HEK293 (cell line): ENCODE measurements at regions not wholly inside any gene's neighbourhood (a gene's known extent, or its start where the extent isn't known, plus 50 kb on each side); places are given as distances from the start of the nearest gene placed in this dataset.
A peak's percentile ranks its signal among the peaks of the same experiment; 100 is the strongest.

ENCODE experiments used
- CTCF ChIA-PET: fragments of 350-600 bp; formaldehyde crosslinking; extraction: SDS; loops from one replicate; lab custom pipeline; 2021; ENCODE audit warnings: antibody characterized with exemption; lab: Yijun Ruan, JAX
- POLR2A ChIA-PET: fragments of 300-600 bp; formaldehyde crosslinking; extraction: SDS; loops from one replicate; lab custom pipeline; 2020; ENCODE audit warnings: antibody characterized with exemption, inconsistent platforms; lab: Yijun Ruan, JAX
- H3K27ac ChIP-seq: fragments of 200-500 bp; sonication (Bioruptor generic); 2 replicates; pipeline ENCODE4 v1.5.1; 2014; ENCODE audit warnings: low read depth, low read length, control low read depth, inconsistent platforms; ENCODE audit errors: extremely low read depth
- H3K36me3 ChIP-seq, 2 experiments: fragments of 200-500 bp in 1 of 2; sonication (Bioruptor generic) in 1 of 2; 1 replicate in 1 of 2; 2 replicates in 1 of 2; pipeline ENCODE4 v1.5.1; 2014 to 2017; ENCODE audit warnings: inconsistent platforms in 2 of 2, low read length in 2 of 2; ENCODE audit not compliant: control insufficient read depth in 2 of 2, insufficient read depth in 1 of 2
- H3K4me1 ChIP-seq: fragments of 200-500 bp; sonication (Bioruptor generic); 2 replicates; pipeline ENCODE4 v1.5.1; 2014; ENCODE audit warnings: mild to moderate bottlenecking, low read length, inconsistent platforms; ENCODE audit not compliant: control insufficient read depth, insufficient read depth
- H3K4me3 ChIP-seq: 2 replicates; pipeline ENCODE4 v1.5.1; 2011; ENCODE audit warnings: low read depth, mild to moderate bottlenecking, control low read depth, low read length, moderate library complexity
- H3K9me3 ChIP-seq: fragments of 200-500 bp; sonication (Bioruptor generic); 2 replicates; pipeline ENCODE4 v1.5.1; 2014; ENCODE audit warnings: low read depth, low read length, inconsistent platforms; ENCODE audit not compliant: control insufficient read depth, insufficient read depth
- IKZF3 ChIP-seq: fragments of 450-650 bp; IDR thresholded peaks from 2 replicates; pipeline ENCODE4 v1.5.0; 2018; ENCODE audit warnings: missing biosample characterization, mild to moderate bottlenecking, missing genetic modification characterization, moderate library complexity
- KLF1 ChIP-seq: fragments of 450-650 bp; formaldehyde crosslinking; IDR thresholded peaks from 2 replicates; pipeline ENCODE4 v1.5.1; 2016; ENCODE audit warnings: missing biosample characterization, missing genetic modification characterization
- KLF7 ChIP-seq: fragments of 450-650 bp; formaldehyde crosslinking; IDR thresholded peaks from 2 replicates; pipeline ENCODE4 v1.5.1; 2016; ENCODE audit warnings: missing biosample characterization, missing genetic modification characterization, borderline replicate concordance
- KLF9 ChIP-seq: fragments of 450-650 bp; formaldehyde crosslinking; IDR thresholded peaks from 2 replicates; pipeline ENCODE4 v1.5.1; 2016; ENCODE audit warnings: missing biosample characterization, missing genetic modification characterization, low read depth
- OVOL3 ChIP-seq: fragments of 450-650 bp; formaldehyde crosslinking; IDR thresholded peaks from 2 replicates; pipeline ENCODE4 v1.5.1; 2016; ENCODE audit warnings: missing biosample characterization, missing genetic modification characterization
- PRDM6 ChIP-seq: fragments of 450-650 bp; formaldehyde crosslinking; IDR thresholded peaks from 2 replicates; pipeline ENCODE4 v1.5.1; 2017; ENCODE audit warnings: missing biosample characterization, missing genetic modification characterization
- TSHZ1 ChIP-seq: fragments of 450-650 bp; formaldehyde crosslinking; IDR thresholded peaks from 2 replicates; pipeline ENCODE4 v1.5.1; 2016; ENCODE audit warnings: missing biosample characterization, missing genetic modification characterization, borderline replicate concordance
- ZBTB17 ChIP-seq: fragments of 450-650 bp; formaldehyde crosslinking; IDR thresholded peaks from 2 replicates; pipeline ENCODE4 v1.5.1; 2016; ENCODE audit warnings: missing biosample characterization, missing genetic modification characterization
- ZFP3 ChIP-seq: fragments of 450-650 bp; formaldehyde crosslinking; IDR thresholded peaks from 2 replicates; pipeline ENCODE4 v1.5.1; 2016; ENCODE audit warnings: low read depth, missing biosample characterization, missing genetic modification characterization
- ZNF239 ChIP-seq: fragments of 450-650 bp; formaldehyde crosslinking; IDR thresholded peaks from 2 replicates; pipeline ENCODE4 v1.5.1; 2016; ENCODE audit warnings: missing biosample characterization, missing genetic modification characterization
- ZNF26 ChIP-seq: fragments of 450-650 bp; formaldehyde crosslinking; IDR thresholded peaks from 2 replicates; pipeline ENCODE4 v1.5.1; 2016; ENCODE audit warnings: missing biosample characterization, missing genetic modification characterization
- ZNF274 ChIP-seq, 2 experiments: fragments of 200-500 bp in 1 of 2; fragments of 450-650 bp in 1 of 2; sonication (Bioruptor generic) in 1 of 2; formaldehyde crosslinking in 1 of 2; IDR thresholded peaks; 2 replicates each; pipeline versions ENCODE4 v1.5.1 to v1.6.1; 2014 to 2016; ENCODE audit warnings: borderline replicate concordance in 1 of 2, inconsistent platforms in 1 of 2, low read length in 1 of 2, missing biosample characterization in 1 of 2, missing genetic modification characterization in 1 of 2
- ZNF488 ChIP-seq: fragments of 450-650 bp; formaldehyde crosslinking; IDR thresholded peaks from 2 replicates; pipeline ENCODE4 v1.5.1; 2016; ENCODE audit warnings: missing biosample characterization, missing genetic modification characterization
- ZNF521 ChIP-seq: fragments of 450-650 bp; formaldehyde crosslinking; IDR thresholded peaks from 2 replicates; pipeline ENCODE4 v1.5.1; 2017; ENCODE audit warnings: missing biosample characterization, mild to moderate bottlenecking, missing genetic modification characterization
- ZNF530 ChIP-seq: fragments of 450-650 bp; formaldehyde crosslinking; IDR thresholded peaks from 2 replicates; pipeline ENCODE4 v1.5.1; 2016; ENCODE audit warnings: low read depth, missing biosample characterization, missing genetic modification characterization
- ZNF776 ChIP-seq: fragments of 450-650 bp; formaldehyde crosslinking; IDR thresholded peaks from 2 replicates; pipeline ENCODE4 v1.5.0; 2017; ENCODE audit warnings: missing biosample characterization, missing genetic modification characterization, borderline replicate concordance

GRCh38 chr17:79370126-79370525 lies 240.7 kb downstream of the RBFOX3 start:
- CTCF ChIA-PET: interaction anchor here (1.0 kb wide), 1 partner anchor 19 kb away, joined by 3 read pairs; no protein-coding TSS in a partner anchor
- no peaks in the 10 kb centered on the region; the same call in 1 of the 2 replicates for H3K4me1 ChIP-seq
- POLR2A ChIA-PET: no interaction called here
- H3K27ac ChIP-seq: no peak overlapping the region
- TF ChIP-seq ZNF26 (tag by site-specific recombination) (no peak), KLF1 (peak; percentile 61)
- H3K9me3 ChIP-seq: no peaks in the 10 kb centered on the region
- no peak overlapping the region for H3K4me3 ChIP-seq
- H3K36me3 ChIP-seq: no peaks in the 10 kb centered on the region

- ChIA-PET CTCF (interaction anchor here (1.0 kb wide), 1 partner anchor 19 kb away, joined by 3 read pairs; no protein-coding TSS in a partner anchor), POLR2A (no interaction called here)
- no peaks in the 10 kb centered on the region for H3K9me3 ChIP-seq
- no peak overlapping the region for H3K27ac ChIP-seq
- H3K36me3 ChIP-seq: no peaks in the 10 kb centered on the region
- no peaks in the 10 kb centered on the region; the same call in 1 of the 2 replicates for H3K4me1 ChIP-seq
- no peak overlapping the region for H3K4me3 ChIP-seq
- TF ChIP-seq IKZF3 (tag by site-specific recombination): no peak
- no peak for TF ChIP-seq OVOL3 (tag by site-specific recombination)
- no peak for TF ChIP-seq ZNF521 (tag by site-specific recombination)
- no peak for TF ChIP-seq KLF9 (tag by site-specific recombination)
- TF ChIP-seq ZNF776 (tag by site-specific recombination): no peak
- TF ChIP-seq ZNF239 (tag by site-specific recombination): no peak
- TF ChIP-seq ZBTB17 (tag by site-specific recombination): no peak
- TF ChIP-seq PRDM6 (tag by site-specific recombination): no peak
- no peak for TF ChIP-seq KLF7 (tag by site-specific recombination)
- TF ChIP-seq ZNF274 (IDR thresholded peaks at IDR 0.05; ENCODE audit: low read length): no peak
- TF ChIP-seq ZNF274 (tag by site-specific recombination; IDR thresholded peaks at IDR 0.05; ENCODE audit: borderline replicate concordance): no peak
- no peak for TF ChIP-seq ZFP3
- no peak for TF ChIP-seq ZNF488 (tag by site-specific recombination)
- no peak for TF ChIP-seq ZNF530 (tag by site-specific recombination)
- TF ChIP-seq TSHZ1 (tag by site-specific recombination): no peak
Observed at GRCh38 chr17:79369532-79369931, 241.3 kb downstream of the RBFOX3 start.
